ENCODE measurements at regions not wholly inside any gene's neighbourhood (a gene's known extent, or its start where the extent isn't known, plus 50 kb on each side); places are given as distances from the start of the nearest gene placed in this dataset.

- no peaks in the 10 kb centered on the region for H3K9me3 Mint-ChIP-seq
- peaks cover 2 to 4% of the 10 kb centered on the region in 2 experiments; a peak in 2 of 4 replicates for H3K4me1 Mint-ChIP-seq
- Histone ChIP-seq H3T11ph (ENCODE audit: low read length) (no peak overlapping the region), H3K79me2 (ENCODE audit: insufficient read depth, low read length) (no peaks in the 10 kb centered on the region), H3K27me3 (ENCODE audit: insufficient read depth, low read length) (no peaks in the 10 kb centered on the region), H3K4ac (ENCODE audit: low read depth, low read length) (no peak overlapping the region), H3K56ac (ENCODE audit: insufficient read length, low read depth, low read length) (no peak overlapping the region), H3K9me3 (ENCODE audit: control insufficient read depth, low read depth, low read length) (no peaks in the 10 kb centered on the region), H3K23me2 (ENCODE audit: insufficient read length, low read depth, low read length, poor library complexity, severe bottlenecking) (no peaks in the 10 kb centered on the region), H2BK120ac (ENCODE audit: low read depth, low read length, poor library complexity, severe bottlenecking) (no peak overlapping the region), H3K27ac (ENCODE audit: insufficient read length, low read depth, low read length) (no peak overlapping the region), H2BK5ac (ENCODE audit: insufficient read length, low read length) (no peak overlapping the region), H3K4me2 (ENCODE audit: insufficient read depth, insufficient read length, low read length) (no peak overlapping the region), H3K4me1 (ENCODE audit: insufficient read depth, low read length) (no peaks in the 10 kb centered on the region), H4K8ac (replicated peaks; ENCODE audit: insufficient read length, low read depth, low read length) (no peak overlapping the region), H4K20me1 (ENCODE audit: control insufficient read depth, insufficient read depth, insufficient read length) (no peaks in the 10 kb centered on the region), H2AK5ac (ENCODE audit: insufficient read length, low read length) (no peak overlapping the region), H4K91ac (ENCODE audit: insufficient read length, low read depth, low read length) (no peak overlapping the region), H3K23ac (ENCODE audit: insufficient read length, low read depth, low read length) (no peak overlapping the region), H3K79me1 (ENCODE audit: insufficient read depth, low read depth, low read length, poor library complexity, severe bottlenecking) (no peaks in the 10 kb centered on the region), H2BK15ac (ENCODE audit: low read depth, low read length) (no peak overlapping the region), H2BK20ac (ENCODE audit: low read depth, low read length, poor library complexity, severe bottlenecking) (no peak overlapping the region), H2AFZ (ENCODE audit: low read length) (no peak overlapping the region), H4K5ac (ENCODE audit: insufficient read length, low read depth, low read length) (no peak overlapping the region), H3K14ac (ENCODE audit: insufficient read depth, low read length) (no peak overlapping the region), H2BK12ac (ENCODE audit: insufficient read length, low read depth, low read length) (no peak overlapping the region), H3K9ac (ENCODE audit: extremely low read depth, insufficient read length, low read length) (no peak overlapping the region), H3K18ac (ENCODE audit: insufficient read length, low read depth, low read length) (no peak overlapping the region)
- no peak overlapping the region for H3K4me3 Mint-ChIP-seq
- no peak overlapping the region for H3K27ac Mint-ChIP-seq
- TF ChIP-seq, protein P1, sequence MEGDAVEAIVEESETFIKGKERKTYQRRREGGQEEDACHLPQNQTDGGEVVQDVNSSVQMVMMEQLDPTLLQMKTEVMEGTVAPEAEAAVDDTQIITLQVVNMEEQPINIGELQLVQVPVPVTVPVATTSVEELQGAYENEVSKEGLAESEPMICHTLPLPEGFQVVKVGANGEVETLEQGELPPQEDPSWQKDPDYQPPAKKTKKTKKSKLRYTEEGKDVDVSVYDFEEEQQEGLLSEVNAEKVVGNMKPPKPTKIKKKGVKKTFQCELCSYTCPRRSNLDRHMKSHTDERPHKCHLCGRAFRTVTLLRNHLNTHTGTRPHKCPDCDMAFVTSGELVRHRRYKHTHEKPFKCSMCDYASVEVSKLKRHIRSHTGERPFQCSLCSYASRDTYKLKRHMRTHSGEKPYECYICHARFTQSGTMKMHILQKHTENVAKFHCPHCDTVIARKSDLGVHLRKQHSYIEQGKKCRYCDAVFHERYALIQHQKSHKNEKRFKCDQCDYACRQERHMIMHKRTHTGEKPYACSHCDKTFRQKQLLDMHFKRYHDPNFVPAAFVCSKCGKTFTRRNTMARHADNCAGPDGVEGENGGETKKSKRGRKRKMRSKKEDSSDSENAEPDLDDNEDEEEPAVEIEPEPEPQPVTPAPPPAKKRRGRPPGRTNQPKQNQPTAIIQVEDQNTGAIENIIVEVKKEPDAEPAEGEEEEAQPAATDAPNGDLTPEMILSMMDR (conservative IDR thresholded peaks at IDR 0.05): no peak
- WGBS (ENCODE audit: extremely low coverage, insufficient read length, low lambda C conversion rate): no CpG with 5 or more reads among the region's 1 CpG
- no peaks in the 10 kb centered on the region for H3K36me3 Mint-ChIP-seq (ENCODE audit: insufficient read depth in 1 of 3, low read depth in 3 of 3)
- H3K27me3 Mint-ChIP-seq (ENCODE audit: low read depth): no peaks in the 10 kb centered on the region
- DNase-seq: no peak
These were observed 1077.3 kb upstream of the PCDH10 start for GRCh38 chr4:132071815-132072214.
